GM12801 (cell line): ENCODE measurements at regions not wholly inside any gene's neighbourhood (a gene's known extent, or its start where the extent isn't known, plus 50 kb on each side); places are given as distances from the start of the nearest gene placed in this dataset.

ENCODE experiments used
- TF ChIP-seq, protein P1 (sequence below): IDR thresholded peaks from one replicate; pipeline ENCODE4 v1.5.1; 2011; ENCODE audit warnings: control low read depth; ENCODE audit not compliant: insufficient read length; ENCODE audit errors: extremely low read depth

DNA sequence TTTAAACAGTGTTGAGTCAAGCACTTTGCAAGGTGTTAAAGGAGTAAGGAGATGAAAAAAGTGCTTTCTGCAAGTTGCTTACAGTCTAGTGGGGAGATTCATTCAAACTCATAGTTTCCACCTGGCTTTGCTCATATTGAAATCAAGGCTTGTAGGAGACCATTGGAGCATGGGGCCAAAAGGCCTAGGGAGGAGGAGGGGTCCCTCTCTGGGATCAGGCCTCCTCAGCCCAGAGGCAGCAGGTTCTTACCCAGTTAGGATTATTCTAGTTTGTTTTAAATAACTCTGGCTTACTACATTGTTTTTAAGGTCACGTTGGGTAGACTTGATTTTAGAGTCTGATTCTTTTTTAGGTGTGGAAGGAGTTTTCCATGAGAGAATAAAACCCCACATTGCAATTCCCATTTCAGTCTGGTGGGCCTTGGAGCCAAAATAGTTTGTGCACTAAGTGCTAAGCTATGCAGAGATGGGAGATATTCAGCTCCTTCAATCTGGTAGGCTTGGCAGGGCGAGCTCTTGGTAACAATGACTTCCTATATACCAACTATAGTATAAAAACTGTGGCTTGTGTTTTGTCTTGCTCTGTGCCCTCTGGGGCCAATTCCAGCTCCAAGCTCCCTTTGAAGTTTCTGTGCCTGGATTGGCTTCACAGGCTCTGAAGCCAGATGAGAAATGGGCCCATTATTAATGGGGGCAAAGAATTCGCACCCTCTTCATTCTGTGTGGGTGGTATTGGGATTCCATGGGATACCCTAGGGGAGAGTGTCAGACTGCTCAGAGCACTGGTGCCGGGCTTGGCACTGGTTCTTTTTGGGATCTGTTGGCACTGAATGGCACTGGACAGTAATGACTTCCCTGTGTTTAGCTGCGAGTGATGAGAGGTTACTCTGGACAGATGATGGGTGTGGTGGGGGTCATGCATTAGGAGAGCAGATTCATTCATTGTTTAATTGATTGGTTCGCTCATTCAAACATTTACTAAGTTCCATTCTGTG, 301.1 kb downstream of the MYCN start:
- TF ChIP-seq, protein P1, sequence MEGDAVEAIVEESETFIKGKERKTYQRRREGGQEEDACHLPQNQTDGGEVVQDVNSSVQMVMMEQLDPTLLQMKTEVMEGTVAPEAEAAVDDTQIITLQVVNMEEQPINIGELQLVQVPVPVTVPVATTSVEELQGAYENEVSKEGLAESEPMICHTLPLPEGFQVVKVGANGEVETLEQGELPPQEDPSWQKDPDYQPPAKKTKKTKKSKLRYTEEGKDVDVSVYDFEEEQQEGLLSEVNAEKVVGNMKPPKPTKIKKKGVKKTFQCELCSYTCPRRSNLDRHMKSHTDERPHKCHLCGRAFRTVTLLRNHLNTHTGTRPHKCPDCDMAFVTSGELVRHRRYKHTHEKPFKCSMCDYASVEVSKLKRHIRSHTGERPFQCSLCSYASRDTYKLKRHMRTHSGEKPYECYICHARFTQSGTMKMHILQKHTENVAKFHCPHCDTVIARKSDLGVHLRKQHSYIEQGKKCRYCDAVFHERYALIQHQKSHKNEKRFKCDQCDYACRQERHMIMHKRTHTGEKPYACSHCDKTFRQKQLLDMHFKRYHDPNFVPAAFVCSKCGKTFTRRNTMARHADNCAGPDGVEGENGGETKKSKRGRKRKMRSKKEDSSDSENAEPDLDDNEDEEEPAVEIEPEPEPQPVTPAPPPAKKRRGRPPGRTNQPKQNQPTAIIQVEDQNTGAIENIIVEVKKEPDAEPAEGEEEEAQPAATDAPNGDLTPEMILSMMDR: no peak

DNA sequence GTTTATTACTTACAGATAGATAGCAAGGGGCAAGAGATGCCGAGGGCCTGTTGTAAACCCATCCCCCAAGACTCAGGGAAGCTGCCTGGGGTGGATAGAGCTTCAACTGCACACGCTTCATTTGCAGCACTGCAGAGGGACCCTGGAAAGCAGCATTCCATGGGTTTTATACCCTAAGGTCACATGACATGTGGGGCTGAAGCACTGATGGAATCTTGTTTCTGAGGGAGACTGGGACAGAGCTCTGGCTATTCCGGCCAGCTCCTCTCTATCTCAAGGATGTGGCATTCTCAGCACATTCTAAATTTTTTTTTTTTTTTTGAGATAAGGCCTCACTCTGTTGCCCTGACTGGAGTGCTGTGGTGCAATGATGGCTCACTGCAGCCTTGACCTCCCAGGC, 300.1 kb downstream of the MYCN start:
- TF ChIP-seq, protein P1: no peak

DNA sequence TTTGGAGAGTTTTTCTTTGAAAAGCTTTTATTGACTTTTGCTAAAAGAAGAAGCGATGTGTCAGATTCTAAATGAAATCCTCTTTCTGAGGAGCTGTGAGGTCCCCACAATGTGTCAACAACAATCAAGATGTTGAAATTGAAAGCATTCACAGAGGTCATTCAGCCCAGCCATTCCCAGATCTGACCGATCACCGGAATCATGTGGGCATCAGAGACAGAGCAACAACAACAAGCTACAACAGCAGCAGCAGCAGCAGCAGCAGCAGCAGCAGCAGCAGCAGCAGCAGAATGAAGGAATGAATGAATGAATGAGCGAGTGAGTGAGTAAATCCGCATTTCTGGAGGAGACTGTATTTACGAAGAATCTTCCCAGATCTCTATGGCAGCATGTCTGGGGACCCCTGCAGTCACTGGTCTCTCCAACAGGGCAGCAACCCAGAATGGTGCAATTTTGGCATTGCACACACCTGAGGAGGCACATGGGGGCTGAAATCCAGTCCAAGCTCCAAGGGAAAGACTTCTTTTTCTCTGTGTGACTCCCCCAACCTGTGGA, 299.0 kb downstream of the MYCN start:
- TF ChIP-seq, protein P1: no peak

DNA sequence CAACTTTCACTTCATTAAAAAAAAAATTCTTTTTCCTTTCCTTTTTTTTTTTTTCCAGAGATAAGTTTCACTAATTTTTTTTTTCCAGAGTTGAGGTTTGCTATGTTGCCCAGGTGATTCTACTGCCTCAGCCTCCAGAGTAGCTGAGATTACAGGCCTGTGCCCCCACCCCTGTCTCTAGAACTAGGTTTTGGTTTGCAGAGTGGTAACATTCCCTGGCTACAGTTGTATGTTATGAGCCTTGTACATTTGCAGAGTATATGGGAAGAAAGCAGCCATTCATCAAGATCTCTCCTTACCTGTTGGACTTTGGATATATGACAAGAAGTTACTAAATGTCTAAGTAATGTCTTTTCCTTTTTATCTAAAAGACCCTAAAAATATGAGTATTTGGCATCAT, 298.4 kb downstream of the MYCN start:
- TF ChIP-seq, protein P1: no peak

DNA sequence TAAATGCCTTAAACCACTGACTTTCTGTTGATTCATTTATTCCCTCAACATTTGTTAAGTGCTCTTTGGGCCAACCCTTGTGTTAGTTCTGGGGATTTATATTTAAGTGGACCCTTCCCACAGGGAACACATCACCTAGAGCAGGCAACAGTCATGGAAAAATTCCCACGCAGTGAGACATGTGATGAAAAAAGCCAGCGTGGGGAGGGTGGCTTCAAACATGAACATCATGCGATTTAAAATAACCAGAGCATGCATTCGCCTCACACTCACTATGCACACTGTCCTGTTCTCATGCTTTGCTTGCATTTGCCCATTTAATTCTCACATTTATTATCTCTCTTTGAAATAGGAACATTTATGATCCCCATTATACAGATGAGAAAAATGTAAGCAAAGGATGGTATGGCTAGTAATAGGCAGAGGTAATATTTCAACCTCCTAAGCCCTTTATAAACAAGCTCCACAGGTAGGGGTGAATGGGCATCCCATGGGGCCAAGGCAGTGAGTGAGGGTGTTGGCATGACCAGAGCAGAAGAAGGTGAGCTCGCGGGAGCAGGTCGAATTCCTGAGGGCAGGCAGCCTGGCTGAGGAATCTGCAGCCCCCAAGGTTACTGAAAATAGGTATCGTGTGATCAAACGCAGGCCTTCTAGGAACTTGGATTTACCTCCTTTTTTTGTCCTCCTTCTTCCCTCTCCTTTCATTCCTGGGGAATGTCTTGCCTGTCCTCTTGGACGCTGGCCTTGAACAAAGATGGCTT, 297.8 kb downstream of the MYCN start:
- TF ChIP-seq, protein P1: no peak

DNA sequence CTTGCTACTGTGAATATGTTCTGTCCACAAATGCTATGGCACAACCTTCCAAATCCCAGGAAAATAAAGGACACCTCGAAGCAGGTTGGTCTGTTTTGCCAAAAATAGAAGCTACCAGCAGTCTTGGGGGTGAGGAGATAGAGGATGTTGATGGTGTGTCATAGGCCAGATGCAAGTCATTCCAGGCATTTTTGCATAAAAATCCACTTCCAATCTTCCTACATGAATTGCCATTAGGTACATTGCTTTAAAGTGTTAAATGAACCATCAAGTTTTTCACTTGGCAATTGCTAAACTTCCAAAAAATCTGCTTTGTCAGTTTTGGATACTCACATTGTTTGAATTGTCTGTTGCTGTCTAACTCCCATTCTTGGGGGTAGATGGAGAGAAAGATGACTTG, 295.4 kb downstream of the MYCN start:
- TF ChIP-seq, protein P1: no peak

DNA sequence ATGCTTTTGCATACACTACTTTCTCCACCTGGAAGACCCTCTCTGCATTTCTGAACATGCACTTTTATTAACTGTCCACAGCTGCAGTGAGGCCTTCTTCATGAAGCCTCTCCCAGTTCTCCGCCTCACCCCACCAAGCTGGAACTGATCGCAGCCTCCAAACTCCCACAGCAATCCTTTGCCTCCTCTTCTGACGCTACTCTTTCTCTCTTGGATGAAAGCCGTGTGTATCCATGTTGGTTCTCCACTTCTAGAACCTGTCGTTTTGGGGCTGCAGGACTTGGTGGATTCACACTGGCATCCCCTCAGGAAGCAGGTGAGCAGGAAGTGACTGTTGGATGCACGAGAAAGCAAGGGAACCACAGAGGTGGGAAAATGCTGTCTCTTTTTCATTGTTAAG, 288.6 kb downstream of the MYCN start:
- TF ChIP-seq, protein P1: no peak
